ENCODE measurements at regions not wholly inside any gene's neighbourhood (a gene's known extent, or its start where the extent isn't known, plus 50 kb on each side); places are given as distances from the start of the nearest gene placed in this dataset.

DNA sequence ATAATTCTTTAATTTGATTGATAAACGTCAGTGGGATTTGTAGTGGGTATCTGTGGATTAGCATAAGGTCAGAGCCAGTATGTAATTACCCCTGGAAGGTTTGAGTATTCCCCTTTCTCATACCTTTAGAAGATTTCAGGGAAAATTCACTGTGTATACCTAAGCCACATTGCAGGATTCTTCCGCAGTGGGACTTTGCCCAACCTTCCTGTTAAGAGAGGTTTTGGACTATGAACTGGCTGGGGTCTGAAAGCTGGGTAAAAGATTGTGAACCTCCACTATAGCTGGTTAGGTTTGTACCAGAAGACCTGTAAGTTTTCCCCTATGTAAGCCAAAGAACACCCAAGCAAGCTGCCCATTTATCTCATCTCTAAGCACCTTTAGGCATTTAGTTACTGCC, 150.2 kb downstream of the TTC6 start:
- TF ChIP-seq CTCF (IDR thresholded peaks at IDR 0.05 in 4 of 5, conservative IDR thresholded peaks at IDR 0.05 in 1 of 5) (no peak), POLR2A (IDR thresholded peaks at IDR 0.05) (no peak)
